Activated T-cell treated with anti-CD3 and anti-CD28 coated beads, Interleukin-2, amount 50 U/mL, for 48 hours (primary cell): ENCODE measurements at regions not wholly inside any gene's neighbourhood (a gene's known extent, or its start where the extent isn't known, plus 50 kb on each side); places are given as distances from the start of the nearest gene placed in this dataset.
"Not testable (repeated sequence)": the region's sequence is repeated elsewhere in the genome, so short reads cannot be mapped to it uniquely, and the experiment has no call there.

ENCODE experiments used
- DNase-seq, 2 experiments: peaks; one replicate each; pipeline ENCODE4 v3.0.0-alpha.2; 2020

- DNase-seq = no peak
Measured at GRCh38 chr1:31511848-31512615, 64.3 kb upstream of the TINAGL1 start.

GRCh38 chr1:31514117-31514516, 62.2 kb upstream of the TINAGL1 start:
- DNase-seq = no peak

- no peak for DNase-seq
Measured at GRCh38 chr1:31515056-31515775, 61.1 kb upstream of the TINAGL1 start.

- no peak for DNase-seq
Measured at GRCh38 chr1:31515936-31516335, 60.4 kb upstream of the TINAGL1 start.

GRCh38 chr1:31517301-31517700, 59.0 kb upstream of the TINAGL1 start:
- DNase-seq = no peak

- not testable (repeated sequence) for DNase-seq
Measured at GRCh38 chr1:31517986-31518385, 58.3 kb upstream of the TINAGL1 start.

- DNase-seq = no peak
Measured at GRCh38 chr1:31521761-31522555, 54.4 kb upstream of the TINAGL1 start.

GRCh38 chr1:31522556-31522845, 53.8 kb upstream of the TINAGL1 start:
- DNase-seq = no peak

GRCh38 chr1:31523012-31523411, 53.3 kb upstream of the TINAGL1 start:
- DNase-seq = no peak

- no peak for DNase-seq
Measured at GRCh38 chr1:31523769-31524168, 52.5 kb upstream of the TINAGL1 start.

- no peak for DNase-seq
Measured at GRCh38 chr1:31524186-31524901, 52.0 kb upstream of the TINAGL1 start.
